ENCODE measurements at regions not wholly inside any gene's neighbourhood (a gene's known extent, or its start where the extent isn't known, plus 50 kb on each side); places are given as distances from the start of the nearest gene placed in this dataset.
"Not testable (repeated sequence)": the region's sequence is repeated elsewhere in the genome, so short reads cannot be mapped to it uniquely, and the experiment has no call there.

GRCh38 chr11:13183826-13184196 lies 93.8 kb upstream of the BMAL1 start:
- no peak for DNase-seq

- DNase-seq = no peak
Observed at GRCh38 chr11:13184295-13184794, 93.2 kb upstream of the BMAL1 start.

GRCh38 chr11:13188179-13188578 lies 89.4 kb upstream of the BMAL1 start:
- no peak for DNase-seq

- DNase-seq = no peak
Observed at GRCh38 chr11:13189561-13190426, 87.8 kb upstream of the BMAL1 start.

GRCh38 chr11:13193613-13194012 lies 84.0 kb upstream of the BMAL1 start:
- DNase-seq = no peak

- DNase-seq = not testable (repeated sequence)
Observed at GRCh38 chr11:13197374-13197773, 80.2 kb upstream of the BMAL1 start.

GRCh38 chr11:13205486-13205885 lies 72.1 kb upstream of the BMAL1 start:
- no peak for DNase-seq

GRCh38 chr11:13206086-13206640 lies 71.4 kb upstream of the BMAL1 start:
- no peak for DNase-seq

- DNase-seq = no peak
Observed at GRCh38 chr11:13207270-13207664, 70.3 kb upstream of the BMAL1 start.

GRCh38 chr11:13207665-13208594 lies 69.7 kb upstream of the BMAL1 start:
- no peak for DNase-seq

- no peak for DNase-seq
Observed at GRCh38 chr11:13208921-13209320, 68.7 kb upstream of the BMAL1 start.

- no peak for DNase-seq
Observed at GRCh38 chr11:13209379-13209778, 68.2 kb upstream of the BMAL1 start.

- DNase-seq = peak; percentile 41
Observed at GRCh38 chr11:13210424-13210823, 67.2 kb upstream of the BMAL1 start.

- no peak for DNase-seq
Observed at GRCh38 chr11:13214276-13214675, 63.3 kb upstream of the BMAL1 start.

GRCh38 chr11:13215149-13215548 lies 62.4 kb upstream of the BMAL1 start:
- peak; percentile 49 for DNase-seq

GRCh38 chr11:13216019-13216710 lies 61.4 kb upstream of the BMAL1 start:
- DNase-seq = peak; percentile 76

- DNase-seq = no peak
Observed at GRCh38 chr11:13216711-13217075, 60.9 kb upstream of the BMAL1 start.

- not testable (repeated sequence) for DNase-seq
Observed at GRCh38 chr11:13218685-13219084, 58.9 kb upstream of the BMAL1 start.

- no peak for DNase-seq
Observed at GRCh38 chr11:13220148-13220547, 57.4 kb upstream of the BMAL1 start.

- no peak for DNase-seq
Observed at GRCh38 chr11:13221722-13222121, 55.9 kb upstream of the BMAL1 start.

- DNase-seq = no peak
Observed at GRCh38 chr11:13222285-13222684, 55.3 kb upstream of the BMAL1 start.

GRCh38 chr11:13223112-13223511 lies 54.5 kb upstream of the BMAL1 start:
- no peak for DNase-seq

- no peak for DNase-seq
Observed at GRCh38 chr11:13224324-13224723, 53.3 kb upstream of the BMAL1 start.

All from 8988T (cell line).